HUDEP-2 (cell line): ENCODE measurements at regions not wholly inside any gene's neighbourhood (a gene's known extent, or its start where the extent isn't known, plus 50 kb on each side); places are given as distances from the start of the nearest gene placed in this dataset.

Experiments used
- DNase-seq, 76 experiments: peaks; one replicate each; lab custom pipeline; 2025; ENCODE audit not compliant: unreplicated experiment in 76 of 76; lab: John Stamatoyannopoulos, UW

- DNase-seq, result no peak
These were observed 530.4 kb upstream of the IGFBP7 start for GRCh38 chr4:57640391-57641100.

- no peak for DNase-seq
These were observed 529.6 kb upstream of the IGFBP7 start for GRCh38 chr4:57639561-57640382.

- no peak for DNase-seq
These were observed 525.7 kb upstream of the IGFBP7 start for GRCh38 chr4:57635910-57636309.

- no peak for DNase-seq
These were observed 523.2 kb upstream of the IGFBP7 start for GRCh38 chr4:57633212-57633859.

- DNase-seq, result no peak
These were observed 522.4 kb upstream of the IGFBP7 start for GRCh38 chr4:57632564-57632963.

GRCh38 chr4:57631147-57631546, 521.0 kb upstream of the IGFBP7 start:
- DNase-seq, result no peak

GRCh38 chr4:57628004-57628403, 517.8 kb upstream of the IGFBP7 start:
- DNase-seq, result no peak

DNA sequence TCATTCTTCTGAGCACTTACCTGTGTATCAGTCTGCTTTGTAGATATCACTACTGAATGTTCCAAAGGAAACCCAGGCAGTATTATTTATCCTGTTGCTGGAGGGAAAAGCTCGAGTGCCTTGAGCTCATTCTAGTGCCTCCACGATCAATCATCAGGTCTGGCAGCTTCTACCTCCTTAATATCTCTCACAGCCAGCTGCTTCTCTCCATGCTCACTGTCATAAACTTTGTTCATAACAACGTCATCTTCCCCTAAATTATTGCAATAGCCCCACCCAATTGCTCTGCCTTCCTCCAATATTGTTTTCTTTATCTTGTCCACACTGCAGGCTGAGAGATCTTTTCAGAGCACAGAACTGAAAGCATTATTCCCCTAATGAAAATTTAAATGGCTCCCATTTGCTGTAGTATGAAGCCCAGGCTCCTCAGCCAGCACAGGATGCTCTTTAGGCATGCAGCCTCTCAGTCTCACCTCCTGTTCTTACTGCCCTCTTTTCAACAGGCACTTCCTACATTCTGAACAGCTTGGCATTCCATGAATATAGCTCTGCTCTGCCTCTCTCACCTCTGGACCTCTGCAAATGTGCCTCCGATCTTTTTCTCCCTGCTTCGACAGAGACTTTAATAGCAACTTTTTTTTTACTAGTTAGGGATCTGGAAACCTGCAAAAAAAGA, 504.2 kb upstream of the IGFBP7 start:
- peak in 5 of 76 experiments; percentile 3 to 54 (median 30) for DNase-seq

- DNase-seq, result peak in 1 of 76 experiments; percentile 3
These were observed 502.1 kb upstream of the IGFBP7 start for GRCh38 chr4:57612279-57612678.

DNA sequence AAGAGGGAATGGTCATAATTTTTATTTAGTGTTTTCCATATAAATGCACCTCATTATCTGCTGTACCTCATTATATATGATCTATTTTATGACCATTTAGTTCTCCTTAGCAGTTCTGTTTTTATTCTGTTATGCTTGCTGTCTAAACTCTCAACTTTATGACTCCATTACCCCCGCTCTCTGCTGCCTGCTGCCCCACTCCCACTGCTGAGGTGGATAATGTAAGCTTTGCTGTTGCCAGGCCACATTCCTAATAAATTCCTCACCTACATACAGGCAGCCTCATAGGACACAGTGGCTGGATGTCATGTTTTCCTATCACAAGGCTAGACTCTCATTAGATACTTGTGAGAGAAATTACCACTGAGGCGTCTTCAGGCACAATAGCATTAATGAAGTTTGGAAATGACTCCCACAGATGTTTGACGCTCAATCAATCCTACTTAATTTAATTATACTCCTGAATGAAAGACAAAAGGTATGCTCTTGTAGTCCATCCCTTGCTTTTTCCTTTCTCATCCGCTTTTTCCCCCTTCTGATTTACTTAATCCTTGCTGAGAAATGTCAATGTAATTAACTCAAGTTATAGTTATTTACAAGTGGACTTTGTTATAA, 497.5 kb upstream of the IGFBP7 start:
- DNase-seq, result no peak

DNA sequence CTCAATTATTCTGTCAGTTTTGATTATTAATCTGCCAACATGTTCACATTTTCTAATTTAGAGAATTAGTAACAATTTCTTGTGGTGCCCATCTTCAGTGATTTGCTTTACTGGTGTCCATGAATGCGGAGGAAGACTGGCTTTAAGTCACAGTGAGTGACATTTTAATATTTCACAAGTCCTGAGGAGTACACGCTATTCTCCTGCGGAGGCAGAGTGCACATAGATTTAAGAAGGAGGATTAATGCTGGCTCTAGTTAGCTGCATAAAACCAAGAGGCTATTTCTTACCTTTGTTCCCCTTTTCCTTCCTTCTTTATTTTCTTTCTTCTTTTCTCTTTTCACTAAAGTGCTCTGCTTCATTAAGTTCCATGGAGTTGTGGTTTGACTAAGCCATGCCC, 495.2 kb upstream of the IGFBP7 start:
- DNase-seq, result no peak

- DNase-seq, result no peak
These were observed 492.0 kb upstream of the IGFBP7 start for GRCh38 chr4:57602141-57602540.

DNA sequence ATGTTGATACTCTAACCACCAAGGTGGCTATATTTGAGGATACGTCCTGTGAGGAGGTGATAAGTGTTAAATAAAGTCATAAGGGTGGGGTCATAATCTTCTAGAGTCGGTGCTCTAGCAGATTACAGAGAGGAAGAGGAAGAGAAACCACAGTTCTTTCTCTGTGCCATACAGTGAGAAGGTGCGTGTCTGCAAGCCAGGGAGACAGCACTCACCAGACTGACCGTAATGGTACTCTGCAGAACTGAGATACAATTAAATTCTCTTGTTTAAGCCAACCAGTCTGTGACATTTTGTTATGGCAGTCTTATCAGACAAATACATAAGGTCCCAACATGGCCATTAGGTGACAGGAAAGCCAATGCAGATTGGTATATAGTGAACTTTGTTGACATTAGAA, 480.9 kb upstream of the IGFBP7 start:
- DNase-seq, result peak in 6 of 76 experiments; percentile 1 to 79 (median 20)

GRCh38 chr4:57588557-57588956, 478.4 kb upstream of the IGFBP7 start:
- no peak for DNase-seq

GRCh38 chr4:57580710-57581599, 470.8 kb upstream of the IGFBP7 start:
- DNase-seq, result no peak

- no peak for DNase-seq
These were observed 465.2 kb upstream of the IGFBP7 start for GRCh38 chr4:57575426-57575825.

GRCh38 chr4:57554556-57555092, 444.4 kb upstream of the IGFBP7 start:
- DNase-seq, result no peak

GRCh38 chr4:57553728-57554127, 443.5 kb upstream of the IGFBP7 start:
- no peak for DNase-seq

DNA sequence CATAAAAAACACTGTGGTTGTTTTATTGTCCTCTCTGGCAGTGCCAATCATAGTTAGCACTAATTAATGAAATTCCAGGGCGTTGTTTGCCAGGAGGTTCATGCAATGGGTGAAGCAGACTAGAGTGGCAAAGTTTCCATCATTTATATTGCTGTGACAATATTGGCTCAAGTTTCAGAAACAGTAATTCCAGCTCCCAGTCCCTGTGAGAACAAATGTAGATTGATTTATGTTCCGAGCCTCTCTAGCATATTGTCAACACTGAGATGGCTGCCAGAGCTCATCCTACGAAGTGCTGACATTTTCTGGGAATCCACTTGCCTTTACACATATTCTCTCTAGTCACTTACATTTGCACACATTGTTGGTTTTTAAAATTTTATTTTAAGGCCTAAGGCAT, 440.0 kb upstream of the IGFBP7 start:
- no peak for DNase-seq
